ENCODE measurements at regions not wholly inside any gene's neighbourhood (a gene's known extent, or its start where the extent isn't known, plus 50 kb on each side); places are given as distances from the start of the nearest gene placed in this dataset.
"Not testable (repeated sequence)": the region's sequence is repeated elsewhere in the genome, so short reads cannot be mapped to it uniquely, and the experiment has no call there.

GRCh38 chr2:12486205-12487118, 230.3 kb upstream of the TRIB2 start:
- DNase-seq: no peak

- no peak for DNase-seq
Observed at GRCh38 chr2:12487253-12488004, 229.3 kb upstream of the TRIB2 start.

- DNase-seq: no peak
Observed at GRCh38 chr2:12488352-12489318, 228.1 kb upstream of the TRIB2 start.

GRCh38 chr2:12490641-12491040, 226.1 kb upstream of the TRIB2 start:
- no peak for DNase-seq

- DNase-seq: not testable (repeated sequence)
Observed at GRCh38 chr2:12492360-12492759, 224.4 kb upstream of the TRIB2 start.

- no peak for DNase-seq
Observed at GRCh38 chr2:12493031-12493513, 223.7 kb upstream of the TRIB2 start.

- DNase-seq: no peak
Observed at GRCh38 chr2:12495247-12495868, 221.4 kb upstream of the TRIB2 start.

- no peak for DNase-seq
Observed at GRCh38 chr2:12498286-12498685, 218.4 kb upstream of the TRIB2 start.

- DNase-seq: no peak
Observed at GRCh38 chr2:12498704-12499103, 218.0 kb upstream of the TRIB2 start.

GRCh38 chr2:12500899-12501298, 215.8 kb upstream of the TRIB2 start:
- no peak for DNase-seq

GRCh38 chr2:12501469-12502158, 215.1 kb upstream of the TRIB2 start:
- DNase-seq: no peak

GRCh38 chr2:12502759-12503158, 214.0 kb upstream of the TRIB2 start:
- no peak for DNase-seq

GRCh38 chr2:12504443-12504842, 212.3 kb upstream of the TRIB2 start:
- DNase-seq: no peak

GRCh38 chr2:12506846-12507245, 209.9 kb upstream of the TRIB2 start:
- no peak for DNase-seq

GRCh38 chr2:12507295-12507694, 209.4 kb upstream of the TRIB2 start:
- DNase-seq: no peak

GRCh38 chr2:12510070-12510469, 206.7 kb upstream of the TRIB2 start:
- no peak for DNase-seq

GRCh38 chr2:12513339-12513738, 203.4 kb upstream of the TRIB2 start:
- DNase-seq: no peak

GRCh38 chr2:12514168-12514567, 202.6 kb upstream of the TRIB2 start:
- no peak for DNase-seq

- no peak for DNase-seq
Observed at GRCh38 chr2:12514631-12515437, 201.9 kb upstream of the TRIB2 start.

- DNase-seq: no peak
Observed at GRCh38 chr2:12515871-12516270, 200.9 kb upstream of the TRIB2 start.
